D721Med (cell line): ENCODE measurements at regions not wholly inside any gene's neighbourhood (a gene's known extent, or its start where the extent isn't known, plus 50 kb on each side); places are given as distances from the start of the nearest gene placed in this dataset.

Experiments used
- DNase-seq: peaks from one replicate; pipeline ENCODE4 v3.0.0; 2011; ENCODE audit warnings: low spot score; ENCODE audit not compliant: insufficient read length
- FAIRE-seq: peaks from 2 replicates; lab custom pipeline; 2011; peaks lifted over from hg19 to GRCh38; lab: Jason Lieb, UNC
- CTCF ChIP-seq: IDR thresholded peaks from 2 replicates; pipeline ENCODE4 v1.5.1; 2012; ENCODE audit warnings: mild to moderate bottlenecking, control low read depth; ENCODE audit not compliant: insufficient read depth; ENCODE audit errors: missing control alignments

- no peak for DNase-seq
- TF ChIP-seq CTCF: no peak
- FAIRE-seq: no peak
Observed at GRCh38 chr7:131122394-131122793, 205.3 kb upstream of the MKLN1 start.

GRCh38 chr7:131124001-131124629 lies 203.6 kb upstream of the MKLN1 start:
- DNase-seq (no peak), FAIRE-seq (no peak)
- TF ChIP-seq CTCF: no peak

GRCh38 chr7:131124867-131125266 lies 202.8 kb upstream of the MKLN1 start:
- FAIRE-seq: no peak
- no peak for DNase-seq
- no peak for TF ChIP-seq CTCF

- DNase-seq (no peak), FAIRE-seq (no peak)
- TF ChIP-seq CTCF: no peak
Observed at GRCh38 chr7:131130324-131130723, 197.4 kb upstream of the MKLN1 start.

GRCh38 chr7:131131012-131131745 lies 196.5 kb upstream of the MKLN1 start:
- DNase-seq: no peak
- no peak for FAIRE-seq
- TF ChIP-seq CTCF: no peak

- TF ChIP-seq CTCF: no peak
- DNase-seq (no peak), FAIRE-seq (no peak)
Observed at GRCh38 chr7:131131746-131132431, 195.8 kb upstream of the MKLN1 start.

- DNase-seq (no peak), FAIRE-seq (no peak)
- no peak for TF ChIP-seq CTCF
Observed at GRCh38 chr7:131139462-131139861, 188.2 kb upstream of the MKLN1 start.
